ENCODE measurements at regions not wholly inside any gene's neighbourhood (a gene's known extent, or its start where the extent isn't known, plus 50 kb on each side); places are given as distances from the start of the nearest gene placed in this dataset.
"Not testable (repeated sequence)": the region's sequence is repeated elsewhere in the genome, so short reads cannot be mapped to it uniquely, and the experiment has no call there.

GRCh38 chr13:81551036-81551435 is 1210.1 kb upstream of the SPRY2 start:
- no peaks in the 10 kb centered on the region for H3K9me3 Mint-ChIP-seq (ENCODE audit: unreplicated experiment)
- no peak for TF ChIP-seq CTCF (IDR thresholded peaks at IDR 0.05; ENCODE audit: unreplicated experiment)
- no peak overlapping the region for H3K4me3 Mint-ChIP-seq (ENCODE audit: unreplicated experiment)
- intact Hi-C loops (cut with micrococcal nuclease), result no loop called here
- H3K4me1 Mint-ChIP-seq (ENCODE audit: insufficient read depth, unreplicated experiment), result no peaks in the 10 kb centered on the region
- H3K27me3 Mint-ChIP-seq (ENCODE audit: insufficient read depth, unreplicated experiment), result no peaks in the 10 kb centered on the region
- no peak overlapping the region for H3K27ac Mint-ChIP-seq (ENCODE audit: low read depth, unreplicated experiment)
- DNase-seq (ENCODE audit: unreplicated experiment), result no peak
- no peaks in the 10 kb centered on the region for H3K36me3 Mint-ChIP-seq (ENCODE audit: insufficient read depth, unreplicated experiment)
- no TSS peak for BruUV-seq (replicated peaks)
- ChIA-PET CTCF (interaction anchor here (2.1 kb wide), 1 partner anchor 10 kb away, joined by 7 read pairs; no protein-coding TSS in a partner anchor), POLR2A (no interaction called here)

GRCh38 chr13:81546294-81546693 is 1205.4 kb upstream of the SPRY2 start:
- H3K36me3 Mint-ChIP-seq (ENCODE audit: insufficient read depth, unreplicated experiment); intact Hi-C loops (cut with micrococcal nuclease); H3K4me1 Mint-ChIP-seq (ENCODE audit: insufficient read depth, unreplicated experiment); H3K9me3 Mint-ChIP-seq (ENCODE audit: unreplicated experiment); DNase-seq (ENCODE audit: unreplicated experiment); POLR2A ChIA-PET; H3K27ac Mint-ChIP-seq (ENCODE audit: low read depth, unreplicated experiment); H3K27me3 Mint-ChIP-seq (ENCODE audit: insufficient read depth, unreplicated experiment); BruUV-seq (replicated peaks); H3K4me3 Mint-ChIP-seq (ENCODE audit: unreplicated experiment): not testable (repeated sequence)
- CTCF ChIA-PET, result interaction anchor here (0.5 kb wide), 1 partner anchor 9 kb away, joined by 3 read pairs; no protein-coding TSS in a partner anchor

- intact Hi-C loops (cut with micrococcal nuclease), result loop anchor here (1.0 kb wide), 1 partner anchor 332 kb away; no protein-coding TSS in a partner anchor
- H3K27ac Mint-ChIP-seq (ENCODE audit: low read depth, unreplicated experiment), result no peak overlapping the region
- DNase-seq (ENCODE audit: unreplicated experiment), result peak; percentile 28
- peak; percentile 41 for TF ChIP-seq CTCF (IDR thresholded peaks at IDR 0.05; ENCODE audit: unreplicated experiment)
- H3K36me3 Mint-ChIP-seq (ENCODE audit: insufficient read depth, unreplicated experiment), result peaks cover 6% of the 10 kb centered on the region
- no peak overlapping the region for H3K4me3 Mint-ChIP-seq (ENCODE audit: unreplicated experiment)
- H3K9me3 Mint-ChIP-seq (ENCODE audit: unreplicated experiment), result no peaks in the 10 kb centered on the region
- H3K27me3 Mint-ChIP-seq (ENCODE audit: insufficient read depth, unreplicated experiment), result no peaks in the 10 kb centered on the region
- ChIA-PET CTCF (interaction anchor here (0.6 to 3.9 kb wide), 15 partner anchors 10 to 369 kb away, joined by 3 to 22 read pairs (median 4); no protein-coding TSS in a partner anchor), POLR2A (interaction anchor here (0.6 kb wide), 1 partner anchor 92 kb away, joined by 3 read pairs; no protein-coding TSS in a partner anchor)
- no TSS peak for BruUV-seq (replicated peaks)
- peaks cover 8% of the 10 kb centered on the region for H3K4me1 Mint-ChIP-seq (ENCODE audit: insufficient read depth, unreplicated experiment)
These were observed 1199.9 kb upstream of the SPRY2 start for GRCh38 chr13:81540777-81541176.

- intact Hi-C loops (cut with micrococcal nuclease), result no loop called here
- no peaks in the 10 kb centered on the region for H3K9me3 Mint-ChIP-seq (ENCODE audit: unreplicated experiment)
- CTCF ChIA-PET, result interaction anchor here (0.6 to 3.9 kb wide), 7 partner anchors 25 to 973 kb away, joined by 3 to 22 read pairs (median 3); no protein-coding TSS in a partner anchor
- H3K27ac Mint-ChIP-seq (ENCODE audit: low read depth, unreplicated experiment), result no peak overlapping the region
- no peak for TF ChIP-seq CTCF (IDR thresholded peaks at IDR 0.05; ENCODE audit: unreplicated experiment)
- H3K4me1 Mint-ChIP-seq (ENCODE audit: insufficient read depth, unreplicated experiment), result peaks cover 18% of the 10 kb centered on the region
- POLR2A ChIA-PET, result no interaction called here
- BruUV-seq (replicated peaks), result no TSS peak
- no peak for DNase-seq (ENCODE audit: unreplicated experiment)
- no peak overlapping the region for H3K4me3 Mint-ChIP-seq (ENCODE audit: unreplicated experiment)
- no peaks in the 10 kb centered on the region for H3K36me3 Mint-ChIP-seq (ENCODE audit: insufficient read depth, unreplicated experiment)
- no peaks in the 10 kb centered on the region for H3K27me3 Mint-ChIP-seq (ENCODE audit: insufficient read depth, unreplicated experiment)
These were observed 1198.8 kb upstream of the SPRY2 start for GRCh38 chr13:81539643-81540150.
